Ishikawa (cell line): ENCODE measurements at regions not wholly inside any gene's neighbourhood (a gene's known extent, or its start where the extent isn't known, plus 50 kb on each side); places are given as distances from the start of the nearest gene placed in this dataset.

Experiments
- CEBPB ChIP-seq: IDR thresholded peaks from 2 replicates; pipeline ENCODE4 v1.6.1; 2012
- CREB1 ChIP-seq: IDR thresholded peaks from 2 replicates; pipeline ENCODE4 v1.6.1; 2012; ENCODE audit warnings: low read depth
- EGR1 ChIP-seq: IDR thresholded peaks from 2 replicates; pipeline ENCODE4 v1.6.1; 2012
- EP300 ChIP-seq: IDR thresholded peaks from 2 replicates; pipeline ENCODE4 v1.6.1; 2012; ENCODE audit warnings: borderline replicate concordance
- FOXM1 ChIP-seq: IDR thresholded peaks from 2 replicates; pipeline ENCODE4 v1.6.1; 2012; ENCODE audit warnings: low read depth, borderline replicate concordance
- RAD21 ChIP-seq: IDR thresholded peaks from 2 replicates; pipeline ENCODE4 v1.6.1; 2012; ENCODE audit warnings: low read depth
- TAF1 ChIP-seq: IDR thresholded peaks from 2 replicates; pipeline ENCODE4 v1.6.1; 2012; ENCODE audit warnings: low read depth, mild to moderate bottlenecking
- TCF12 ChIP-seq: IDR thresholded peaks from 2 replicates; pipeline ENCODE4 v1.6.1; 2012; ENCODE audit warnings: low read depth
- TEAD4 ChIP-seq: IDR thresholded peaks from 2 replicates; pipeline ENCODE4 v1.6.1; 2012
- YY1 ChIP-seq: IDR thresholded peaks from 2 replicates; pipeline ENCODE4 v1.6.1; 2012; ENCODE audit warnings: low read depth
- ZBTB7A ChIP-seq: IDR thresholded peaks from 2 replicates; pipeline ENCODE4 v1.6.1; 2012; ENCODE audit warnings: low read depth
- TF ChIP-seq, protein P1 (sequence below): IDR thresholded peaks from 2 replicates; pipeline ENCODE4 v1.6.1; 2012
- TF ChIP-seq, protein P2 (sequence below): IDR thresholded peaks from 2 replicates; pipeline ENCODE4 v1.6.1; 2012; ENCODE audit warnings: low read depth, mild to moderate bottlenecking
- TF ChIP-seq, protein P3 (sequence below): IDR thresholded peaks from 2 replicates; pipeline ENCODE4 v1.6.1; 2012

DNA sequence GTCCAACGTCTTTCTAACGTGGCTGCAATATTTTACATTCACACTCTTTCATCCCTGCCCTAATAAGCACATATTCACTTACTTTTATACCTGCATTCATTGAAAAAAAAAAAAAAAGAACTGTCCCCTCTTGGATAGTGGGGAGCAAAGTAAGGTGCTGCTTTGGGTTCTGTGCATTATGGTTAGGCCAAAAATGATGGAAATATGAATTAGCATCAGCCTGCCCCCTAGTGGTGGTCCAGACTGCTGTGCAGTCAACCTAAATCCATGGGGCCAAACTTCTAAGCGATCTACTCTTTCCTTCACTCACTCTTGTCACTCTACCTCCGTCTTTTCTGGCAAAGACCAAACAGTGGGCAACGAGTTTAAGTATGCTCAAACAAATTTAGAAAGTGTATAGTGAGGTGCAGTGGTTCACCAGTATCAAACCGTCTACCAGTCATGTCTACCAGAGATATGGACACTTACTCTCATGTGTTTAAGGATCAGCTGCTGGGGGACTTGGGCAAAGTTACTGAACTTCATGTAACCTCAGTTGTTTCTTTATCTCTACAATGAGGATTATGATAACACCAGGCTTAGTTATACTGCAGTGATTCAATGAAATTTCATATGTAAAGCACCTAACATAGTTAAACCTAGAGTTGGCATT, 61.5 kb upstream of the GRM7 start:
- TF ChIP-seq RAD21, result peak; percentile 44
- no peak for TF ChIP-seq CEBPB

DNA sequence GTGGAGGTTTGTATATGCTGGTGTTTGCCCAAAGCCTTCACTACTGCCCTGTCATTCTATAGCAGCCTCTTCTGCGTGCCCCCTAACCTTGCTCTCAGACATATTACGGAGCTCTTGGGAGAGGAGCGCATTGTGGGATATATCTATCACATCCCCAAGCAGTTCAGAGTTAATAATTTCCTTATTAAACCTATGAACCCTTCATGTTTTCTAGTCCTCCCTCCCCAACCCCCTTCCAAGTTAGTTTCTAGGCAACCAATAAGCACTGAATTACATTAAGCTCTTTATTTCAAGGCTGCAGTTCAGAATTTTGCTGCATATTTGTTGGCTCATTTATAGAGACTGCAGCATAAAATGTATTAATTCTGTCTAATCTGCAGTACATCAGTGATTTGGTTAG, 57.3 kb upstream of the GRM7 start:
- no peak for TF ChIP-seq TEAD4

DNA sequence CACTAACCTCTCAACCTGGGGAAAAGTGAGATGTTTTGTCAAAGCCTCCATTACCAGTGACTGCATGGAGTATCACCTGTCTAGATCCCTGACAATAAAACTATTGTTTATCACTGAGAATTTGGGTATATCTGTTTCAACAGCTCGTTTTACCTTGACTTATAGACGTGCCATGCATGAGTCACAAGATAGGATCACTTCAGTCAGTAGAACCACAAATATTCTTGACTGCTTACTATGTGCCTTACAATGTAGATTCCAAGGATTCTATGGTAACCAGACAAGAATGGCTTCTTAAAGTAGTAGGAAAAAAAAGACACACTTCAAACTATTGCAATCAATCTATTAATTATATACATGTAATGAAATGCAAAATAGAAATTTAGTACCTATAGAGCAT, 55.7 kb upstream of the GRM7 start:
- TF ChIP-seq, protein P1, sequence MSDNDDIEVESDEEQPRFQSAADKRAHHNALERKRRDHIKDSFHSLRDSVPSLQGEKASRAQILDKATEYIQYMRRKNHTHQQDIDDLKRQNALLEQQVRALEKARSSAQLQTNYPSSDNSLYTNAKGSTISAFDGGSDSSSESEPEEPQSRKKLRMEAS, result no peak
- TF ChIP-seq FOXM1 (no peak), TEAD4 (no peak), EP300 (no peak), RAD21 (no peak), YY1 (no peak), EGR1 (no peak), ZBTB7A (no peak), CREB1 (no peak)
- TF ChIP-seq, protein P2, sequence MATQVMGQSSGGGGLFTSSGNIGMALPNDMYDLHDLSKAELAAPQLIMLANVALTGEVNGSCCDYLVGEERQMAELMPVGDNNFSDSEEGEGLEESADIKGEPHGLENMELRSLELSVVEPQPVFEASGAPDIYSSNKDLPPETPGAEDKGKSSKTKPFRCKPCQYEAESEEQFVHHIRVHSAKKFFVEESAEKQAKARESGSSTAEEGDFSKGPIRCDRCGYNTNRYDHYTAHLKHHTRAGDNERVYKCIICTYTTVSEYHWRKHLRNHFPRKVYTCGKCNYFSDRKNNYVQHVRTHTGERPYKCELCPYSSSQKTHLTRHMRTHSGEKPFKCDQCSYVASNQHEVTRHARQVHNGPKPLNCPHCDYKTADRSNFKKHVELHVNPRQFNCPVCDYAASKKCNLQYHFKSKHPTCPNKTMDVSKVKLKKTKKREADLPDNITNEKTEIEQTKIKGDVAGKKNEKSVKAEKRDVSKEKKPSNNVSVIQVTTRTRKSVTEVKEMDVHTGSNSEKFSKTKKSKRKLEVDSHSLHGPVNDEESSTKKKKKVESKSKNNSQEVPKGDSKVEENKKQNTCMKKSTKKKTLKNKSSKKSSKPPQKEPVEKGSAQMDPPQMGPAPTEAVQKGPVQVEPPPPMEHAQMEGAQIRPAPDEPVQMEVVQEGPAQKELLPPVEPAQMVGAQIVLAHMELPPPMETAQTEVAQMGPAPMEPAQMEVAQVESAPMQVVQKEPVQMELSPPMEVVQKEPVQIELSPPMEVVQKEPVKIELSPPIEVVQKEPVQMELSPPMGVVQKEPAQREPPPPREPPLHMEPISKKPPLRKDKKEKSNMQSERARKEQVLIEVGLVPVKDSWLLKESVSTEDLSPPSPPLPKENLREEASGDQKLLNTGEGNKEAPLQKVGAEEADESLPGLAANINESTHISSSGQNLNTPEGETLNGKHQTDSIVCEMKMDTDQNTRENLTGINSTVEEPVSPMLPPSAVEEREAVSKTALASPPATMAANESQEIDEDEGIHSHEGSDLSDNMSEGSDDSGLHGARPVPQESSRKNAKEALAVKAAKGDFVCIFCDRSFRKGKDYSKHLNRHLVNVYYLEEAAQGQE, result no peak
- TF ChIP-seq, protein P3, sequence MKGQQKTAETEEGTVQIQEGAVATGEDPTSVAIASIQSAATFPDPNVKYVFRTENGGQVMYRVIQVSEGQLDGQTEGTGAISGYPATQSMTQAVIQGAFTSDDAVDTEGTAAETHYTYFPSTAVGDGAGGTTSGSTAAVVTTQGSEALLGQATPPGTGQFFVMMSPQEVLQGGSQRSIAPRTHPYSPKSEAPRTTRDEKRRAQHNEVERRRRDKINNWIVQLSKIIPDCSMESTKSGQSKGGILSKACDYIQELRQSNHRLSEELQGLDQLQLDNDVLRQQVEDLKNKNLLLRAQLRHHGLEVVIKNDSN, result no peak

DNA sequence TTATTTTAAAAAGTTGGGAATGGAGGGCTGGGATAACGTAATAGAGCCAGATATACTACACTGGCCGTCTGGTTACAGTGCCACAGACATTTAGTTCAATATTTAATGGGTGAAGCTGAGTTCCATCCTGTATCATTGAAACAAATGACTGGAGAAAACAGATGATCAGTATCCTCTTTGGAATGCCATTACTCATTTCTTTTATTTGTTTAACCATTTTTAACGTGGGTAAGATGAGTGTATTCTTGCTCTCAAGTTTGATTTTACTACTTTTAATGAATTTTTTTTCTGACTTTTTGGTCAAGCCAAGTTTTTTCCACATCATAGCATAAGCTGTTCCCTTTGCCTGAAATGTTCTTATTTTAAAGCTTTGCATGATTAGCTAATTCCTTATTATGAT, 53.9 kb upstream of the GRM7 start:
- TF ChIP-seq TCF12 (no peak), TEAD4 (no peak), ZBTB7A (no peak), RAD21 (no peak), EP300 (no peak), FOXM1 (no peak), EGR1 (no peak)
- TF ChIP-seq, protein P2, result no peak
- TF ChIP-seq, protein P3, result no peak

DNA sequence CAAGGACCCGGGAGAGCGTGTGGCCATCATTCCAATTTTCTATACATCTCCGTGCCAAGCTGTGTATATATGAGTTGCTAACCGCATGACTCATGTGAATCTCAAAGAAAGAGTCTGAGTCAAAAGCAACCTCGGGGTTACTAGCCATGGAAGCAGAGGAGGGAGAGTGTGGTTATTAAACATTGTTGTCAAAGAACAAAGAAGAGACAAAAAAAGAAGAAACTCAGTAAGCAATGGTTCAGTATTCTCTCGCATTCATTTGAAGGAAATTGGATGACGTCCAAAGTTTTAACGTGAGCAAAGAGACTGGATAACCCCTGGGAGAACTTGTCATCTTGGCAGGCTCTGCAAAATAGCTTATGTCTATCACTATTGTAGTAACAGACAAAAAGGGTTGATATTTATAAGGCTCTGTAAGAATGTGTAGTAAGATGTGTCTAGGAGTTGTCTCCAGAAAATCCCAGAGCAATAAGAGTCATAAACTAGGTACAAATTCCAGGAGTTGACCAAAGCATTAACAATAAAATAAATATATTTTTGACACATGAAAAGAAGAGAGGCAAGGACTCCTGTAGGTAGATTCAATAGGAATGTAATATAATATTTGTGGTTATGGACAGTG, 52.8 kb upstream of the GRM7 start:
- no peak for TF ChIP-seq TAF1
- no peak for TF ChIP-seq YY1

DNA sequence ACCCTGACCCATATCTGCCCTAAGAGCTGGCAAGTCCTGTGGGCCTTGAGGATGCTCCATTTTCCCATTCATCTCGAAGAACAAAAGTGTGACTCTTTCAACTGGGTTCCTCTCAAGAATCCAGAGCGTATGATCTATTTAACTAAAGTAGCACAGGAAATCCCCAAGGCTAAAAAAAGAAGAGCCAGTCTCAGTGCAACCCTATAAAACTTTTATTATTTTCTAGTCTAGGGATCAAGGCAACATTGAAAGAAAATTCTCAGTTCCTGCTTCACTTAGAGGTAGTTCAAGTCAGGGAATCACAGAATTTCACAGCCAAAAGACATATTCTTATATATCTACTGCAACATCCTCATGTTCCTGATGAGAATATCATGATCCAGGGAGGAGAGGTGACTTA, 51.6 kb upstream of the GRM7 start:
- TF ChIP-seq EP300, result no peak
- TF ChIP-seq FOXM1, result no peak
- TF ChIP-seq CREB1, result no peak
- TF ChIP-seq, protein P1, result no peak
- no peak for TF ChIP-seq TEAD4
- TF ChIP-seq RAD21, result no peak
- TF ChIP-seq TCF12, result no peak
- TF ChIP-seq EGR1, result no peak
- TF ChIP-seq, protein P3, result no peak
- TF ChIP-seq TAF1, result no peak
- TF ChIP-seq, protein P2, result no peak
